ENCODE measurements at regions not wholly inside any gene's neighbourhood (a gene's known extent, or its start where the extent isn't known, plus 50 kb on each side); places are given as distances from the start of the nearest gene placed in this dataset.

DNA sequence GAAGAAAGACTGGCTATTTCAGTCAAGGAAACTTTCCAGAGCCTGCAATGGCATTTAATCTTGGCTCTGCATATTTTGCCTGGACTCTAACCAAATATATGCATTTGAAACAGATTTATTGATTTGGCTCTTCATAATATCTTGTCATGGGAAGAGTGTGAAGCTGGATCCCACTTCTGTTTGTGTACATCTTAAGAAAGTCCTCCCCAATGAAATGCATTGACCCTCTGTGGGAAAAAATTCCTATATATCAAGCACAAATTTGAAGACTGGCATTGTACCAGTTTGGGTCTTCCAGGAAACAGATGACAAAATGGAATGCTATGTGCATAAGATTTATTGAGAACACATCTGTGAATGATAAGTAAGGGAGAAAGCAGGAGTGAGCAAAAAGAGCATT is 897.3 kb upstream of the TENM3 start:
- no peaks in the 10 kb centered on the region for H3K79me2 ChIP-seq (ENCODE audit: control insufficient read depth, insufficient read depth, low read length)
- no peak overlapping the region for H2AFZ ChIP-seq (ENCODE audit: control insufficient read depth, low read depth, low read length)
- ChIA-PET RAD21 (ENCODE audit: unreplicated experiment) (no interaction called here), SMC1A (ENCODE audit: uncharacterized antibody, unreplicated experiment) (interaction anchor here (1.1 kb wide), 1 partner anchor 14 kb away, joined by 4 read pairs; no protein-coding TSS in a partner anchor), CTCF (no interaction called here), POLR2A (no interaction called here)
- H3K9ac ChIP-seq (ENCODE audit: control insufficient read depth, insufficient read depth, low read length): no peak overlapping the region
- no peak for FAIRE-seq
- BruUV-seq (replicated peaks): no TSS peak
- H3K27me3 ChIP-seq (replicated peaks in 1 of 2; ENCODE audit: control insufficient read depth in 2 of 2, insufficient read depth in 2 of 2, low read length in 1 of 2): no peaks in the 10 kb centered on the region
- no peaks in the 10 kb centered on the region for H3K36me3 ChIP-seq (ENCODE audit: control insufficient read depth in 2 of 2, insufficient read depth in 2 of 2, low read length in 1 of 2)
- no peaks in the 10 kb centered on the region for H3K4me1 ChIP-seq (ENCODE audit: control insufficient read depth, insufficient read depth, low read length)
- no peaks in the 10 kb centered on the region for H4K20me1 ChIP-seq (ENCODE audit: control insufficient read depth, insufficient read depth)
- intact Hi-C loops (cut with micrococcal nuclease; ENCODE audit: unreplicated experiment) (no loop called here), in situ Hi-C loops (cut with MboI) (no loop called here)
- TF ChIP-seq, protein P1, sequence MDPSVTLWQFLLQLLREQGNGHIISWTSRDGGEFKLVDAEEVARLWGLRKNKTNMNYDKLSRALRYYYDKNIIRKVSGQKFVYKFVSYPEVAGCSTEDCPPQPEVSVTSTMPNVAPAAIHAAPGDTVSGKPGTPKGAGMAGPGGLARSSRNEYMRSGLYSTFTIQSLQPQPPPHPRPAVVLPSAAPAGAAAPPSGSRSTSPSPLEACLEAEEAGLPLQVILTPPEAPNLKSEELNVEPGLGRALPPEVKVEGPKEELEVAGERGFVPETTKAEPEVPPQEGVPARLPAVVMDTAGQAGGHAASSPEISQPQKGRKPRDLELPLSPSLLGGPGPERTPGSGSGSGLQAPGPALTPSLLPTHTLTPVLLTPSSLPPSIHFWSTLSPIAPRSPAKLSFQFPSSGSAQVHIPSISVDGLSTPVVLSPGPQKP (IDR thresholded peaks at IDR 0.05; ENCODE audit: low read depth, low read length): no peak
- TF ChIP-seq, protein P2, sequence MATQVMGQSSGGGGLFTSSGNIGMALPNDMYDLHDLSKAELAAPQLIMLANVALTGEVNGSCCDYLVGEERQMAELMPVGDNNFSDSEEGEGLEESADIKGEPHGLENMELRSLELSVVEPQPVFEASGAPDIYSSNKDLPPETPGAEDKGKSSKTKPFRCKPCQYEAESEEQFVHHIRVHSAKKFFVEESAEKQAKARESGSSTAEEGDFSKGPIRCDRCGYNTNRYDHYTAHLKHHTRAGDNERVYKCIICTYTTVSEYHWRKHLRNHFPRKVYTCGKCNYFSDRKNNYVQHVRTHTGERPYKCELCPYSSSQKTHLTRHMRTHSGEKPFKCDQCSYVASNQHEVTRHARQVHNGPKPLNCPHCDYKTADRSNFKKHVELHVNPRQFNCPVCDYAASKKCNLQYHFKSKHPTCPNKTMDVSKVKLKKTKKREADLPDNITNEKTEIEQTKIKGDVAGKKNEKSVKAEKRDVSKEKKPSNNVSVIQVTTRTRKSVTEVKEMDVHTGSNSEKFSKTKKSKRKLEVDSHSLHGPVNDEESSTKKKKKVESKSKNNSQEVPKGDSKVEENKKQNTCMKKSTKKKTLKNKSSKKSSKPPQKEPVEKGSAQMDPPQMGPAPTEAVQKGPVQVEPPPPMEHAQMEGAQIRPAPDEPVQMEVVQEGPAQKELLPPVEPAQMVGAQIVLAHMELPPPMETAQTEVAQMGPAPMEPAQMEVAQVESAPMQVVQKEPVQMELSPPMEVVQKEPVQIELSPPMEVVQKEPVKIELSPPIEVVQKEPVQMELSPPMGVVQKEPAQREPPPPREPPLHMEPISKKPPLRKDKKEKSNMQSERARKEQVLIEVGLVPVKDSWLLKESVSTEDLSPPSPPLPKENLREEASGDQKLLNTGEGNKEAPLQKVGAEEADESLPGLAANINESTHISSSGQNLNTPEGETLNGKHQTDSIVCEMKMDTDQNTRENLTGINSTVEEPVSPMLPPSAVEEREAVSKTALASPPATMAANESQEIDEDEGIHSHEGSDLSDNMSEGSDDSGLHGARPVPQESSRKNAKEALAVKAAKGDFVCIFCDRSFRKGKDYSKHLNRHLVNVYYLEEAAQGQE (IDR thresholded peaks at IDR 0.05; ENCODE audit: low read depth, low read length): no peak
- TF ChIP-seq CREB1 (IDR thresholded peaks at IDR 0.05; ENCODE audit: low read depth) (no peak), KLF5 (IDR thresholded peaks at IDR 0.05; ENCODE audit: partially characterized antibody) (no peak), MYB (IDR thresholded peaks at IDR 0.05; ENCODE audit: borderline replicate concordance, low read depth, low read length) (no peak), POLR2A (IDR thresholded peaks at IDR 0.05; ENCODE audit: low read depth, low read length) (no peak), ZNF24 (IDR thresholded peaks at IDR 0.05) (no peak)
- TF ChIP-seq, protein P3, sequence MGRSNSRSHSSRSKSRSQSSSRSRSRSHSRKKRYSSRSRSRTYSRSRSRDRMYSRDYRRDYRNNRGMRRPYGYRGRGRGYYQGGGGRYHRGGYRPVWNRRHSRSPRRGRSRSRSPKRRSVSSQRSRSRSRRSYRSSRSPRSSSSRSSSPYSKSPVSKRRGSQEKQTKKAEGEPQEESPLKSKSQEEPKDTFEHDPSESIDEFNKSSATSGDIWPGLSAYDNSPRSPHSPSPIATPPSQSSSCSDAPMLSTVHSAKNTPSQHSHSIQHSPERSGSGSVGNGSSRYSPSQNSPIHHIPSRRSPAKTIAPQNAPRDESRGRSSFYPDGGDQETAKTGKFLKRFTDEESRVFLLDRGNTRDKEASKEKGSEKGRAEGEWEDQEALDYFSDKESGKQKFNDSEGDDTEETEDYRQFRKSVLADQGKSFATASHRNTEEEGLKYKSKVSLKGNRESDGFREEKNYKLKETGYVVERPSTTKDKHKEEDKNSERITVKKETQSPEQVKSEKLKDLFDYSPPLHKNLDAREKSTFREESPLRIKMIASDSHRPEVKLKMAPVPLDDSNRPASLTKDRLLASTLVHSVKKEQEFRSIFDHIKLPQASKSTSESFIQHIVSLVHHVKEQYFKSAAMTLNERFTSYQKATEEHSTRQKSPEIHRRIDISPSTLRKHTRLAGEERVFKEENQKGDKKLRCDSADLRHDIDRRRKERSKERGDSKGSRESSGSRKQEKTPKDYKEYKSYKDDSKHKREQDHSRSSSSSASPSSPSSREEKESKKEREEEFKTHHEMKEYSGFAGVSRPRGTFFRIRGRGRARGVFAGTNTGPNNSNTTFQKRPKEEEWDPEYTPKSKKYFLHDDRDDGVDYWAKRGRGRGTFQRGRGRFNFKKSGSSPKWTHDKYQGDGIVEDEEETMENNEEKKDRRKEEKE (IDR thresholded peaks at IDR 0.05): no peak
- TF ChIP-seq, protein P4, sequence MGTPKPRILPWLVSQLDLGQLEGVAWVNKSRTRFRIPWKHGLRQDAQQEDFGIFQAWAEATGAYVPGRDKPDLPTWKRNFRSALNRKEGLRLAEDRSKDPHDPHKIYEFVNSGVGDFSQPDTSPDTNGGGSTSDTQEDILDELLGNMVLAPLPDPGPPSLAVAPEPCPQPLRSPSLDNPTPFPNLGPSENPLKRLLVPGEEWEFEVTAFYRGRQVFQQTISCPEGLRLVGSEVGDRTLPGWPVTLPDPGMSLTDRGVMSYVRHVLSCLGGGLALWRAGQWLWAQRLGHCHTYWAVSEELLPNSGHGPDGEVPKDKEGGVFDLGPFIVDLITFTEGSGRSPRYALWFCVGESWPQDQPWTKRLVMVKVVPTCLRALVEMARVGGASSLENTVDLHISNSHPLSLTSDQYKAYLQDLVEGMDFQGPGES (IDR thresholded peaks at IDR 0.05): no peak
- TF ChIP-seq, protein P5, sequence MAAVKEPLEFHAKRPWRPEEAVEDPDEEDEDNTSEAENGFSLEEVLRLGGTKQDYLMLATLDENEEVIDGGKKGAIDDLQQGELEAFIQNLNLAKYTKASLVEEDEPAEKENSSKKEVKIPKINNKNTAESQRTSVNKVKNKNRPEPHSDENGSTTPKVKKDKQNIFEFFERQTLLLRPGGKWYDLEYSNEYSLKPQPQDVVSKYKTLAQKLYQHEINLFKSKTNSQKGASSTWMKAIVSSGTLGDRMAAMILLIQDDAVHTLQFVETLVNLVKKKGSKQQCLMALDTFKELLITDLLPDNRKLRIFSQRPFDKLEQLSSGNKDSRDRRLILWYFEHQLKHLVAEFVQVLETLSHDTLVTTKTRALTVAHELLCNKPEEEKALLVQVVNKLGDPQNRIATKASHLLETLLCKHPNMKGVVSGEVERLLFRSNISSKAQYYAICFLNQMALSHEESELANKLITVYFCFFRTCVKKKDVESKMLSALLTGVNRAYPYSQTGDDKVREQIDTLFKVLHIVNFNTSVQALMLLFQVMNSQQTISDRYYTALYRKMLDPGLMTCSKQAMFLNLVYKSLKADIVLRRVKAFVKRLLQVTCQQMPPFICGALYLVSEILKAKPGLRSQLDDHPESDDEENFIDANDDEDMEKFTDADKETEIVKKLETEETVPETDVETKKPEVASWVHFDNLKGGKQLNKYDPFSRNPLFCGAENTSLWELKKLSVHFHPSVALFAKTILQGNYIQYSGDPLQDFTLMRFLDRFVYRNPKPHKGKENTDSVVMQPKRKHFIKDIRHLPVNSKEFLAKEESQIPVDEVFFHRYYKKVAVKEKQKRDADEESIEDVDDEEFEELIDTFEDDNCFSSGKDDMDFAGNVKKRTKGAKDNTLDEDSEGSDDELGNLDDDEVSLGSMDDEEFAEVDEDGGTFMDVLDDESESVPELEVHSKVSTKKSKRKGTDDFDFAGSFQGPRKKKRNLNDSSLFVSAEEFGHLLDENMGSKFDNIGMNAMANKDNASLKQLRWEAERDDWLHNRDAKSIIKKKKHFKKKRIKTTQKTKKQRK (IDR thresholded peaks at IDR 0.05; ENCODE audit: low read depth, low read length): no peak
- no peaks in the 10 kb centered on the region for H3K9me3 ChIP-seq (replicated peaks; ENCODE audit: control insufficient read depth, insufficient read depth, low read length)
- DNase-seq (ENCODE audit: low read depth, low spot score): no peak
- H3K4me3 ChIP-seq: no peak overlapping the region
- no peak overlapping the region for H3K4me2 ChIP-seq (ENCODE audit: control insufficient read depth, insufficient read depth)
- H3K27ac ChIP-seq (ENCODE audit: control insufficient read depth, insufficient read depth): no peak overlapping the region
- ATAC-seq: no peak

Data from GM12878 (cell line).